ENCODE measurements at regions not wholly inside any gene's neighbourhood (a gene's known extent, or its start where the extent isn't known, plus 50 kb on each side); places are given as distances from the start of the nearest gene placed in this dataset.

DNA sequence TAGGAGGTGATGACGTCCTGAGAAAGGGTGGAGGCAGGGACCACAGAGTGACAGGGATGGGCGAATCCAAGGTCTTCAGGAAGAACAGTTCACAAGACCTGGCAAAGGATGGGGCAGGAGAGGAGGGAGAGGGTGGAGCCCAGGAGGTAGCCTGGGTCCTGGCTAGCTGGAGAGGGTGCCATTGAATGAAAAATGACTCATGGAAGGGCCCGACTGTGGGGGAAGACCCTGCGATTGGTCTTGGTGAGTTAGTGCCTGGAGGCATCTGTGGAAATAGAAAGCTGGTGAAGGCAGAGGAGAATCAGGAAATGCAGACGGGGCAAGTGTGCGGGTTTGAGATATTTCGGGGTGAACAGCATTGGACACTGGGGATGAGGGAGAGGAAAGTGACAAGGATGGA is 60.3 kb upstream of the SLC45A1 start:
- TF ChIP-seq EP300 (IDR thresholded peaks at IDR 0.05; ENCODE audit: borderline replicate concordance) (no peak), FOXM1 (IDR thresholded peaks at IDR 0.05; ENCODE audit: borderline replicate concordance, low read depth) (no peak), TEAD4 (IDR thresholded peaks at IDR 0.05) (no peak), CREB1 (IDR thresholded peaks at IDR 0.05; ENCODE audit: low read depth) (no peak), TAF1 (IDR thresholded peaks at IDR 0.05; ENCODE audit: low read depth) (no peak)

DNA sequence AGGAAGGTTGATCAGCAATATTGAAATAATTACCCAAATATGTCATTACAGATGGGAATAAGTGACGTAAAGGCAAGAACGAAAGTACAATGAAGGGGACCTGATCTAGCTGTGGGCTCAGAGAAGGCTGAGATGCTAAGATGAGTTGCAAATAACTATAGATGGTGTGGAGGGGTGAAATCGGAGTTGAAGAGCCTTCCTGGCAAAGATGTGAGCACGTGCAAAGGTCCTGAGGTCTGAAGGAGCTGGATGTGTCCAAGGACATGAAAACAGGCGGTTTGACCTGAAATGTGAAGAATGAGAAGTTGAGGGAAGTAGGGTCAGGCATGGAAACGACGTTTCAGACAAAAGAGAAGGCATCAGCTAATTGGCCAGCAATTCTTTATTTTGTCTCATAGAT is 61.6 kb upstream of the SLC45A1 start:
- TF ChIP-seq, protein P1, sequence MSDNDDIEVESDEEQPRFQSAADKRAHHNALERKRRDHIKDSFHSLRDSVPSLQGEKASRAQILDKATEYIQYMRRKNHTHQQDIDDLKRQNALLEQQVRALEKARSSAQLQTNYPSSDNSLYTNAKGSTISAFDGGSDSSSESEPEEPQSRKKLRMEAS (IDR thresholded peaks at IDR 0.05), result no peak
- TF ChIP-seq TEAD4 (IDR thresholded peaks at IDR 0.05) (no peak), TCF12 (IDR thresholded peaks at IDR 0.05; ENCODE audit: low read depth) (no peak), RAD21 (IDR thresholded peaks at IDR 0.05; ENCODE audit: low read depth) (no peak), FOXM1 (IDR thresholded peaks at IDR 0.05; ENCODE audit: borderline replicate concordance, low read depth) (no peak), CREB1 (IDR thresholded peaks at IDR 0.05; ENCODE audit: low read depth) (no peak), ZBTB7A (IDR thresholded peaks at IDR 0.05; ENCODE audit: low read depth) (no peak), NFIC (IDR thresholded peaks at IDR 0.05) (no peak), CEBPB (IDR thresholded peaks at IDR 0.05) (no peak), EGR1 (IDR thresholded peaks at IDR 0.05) (no peak), YY1 (IDR thresholded peaks at IDR 0.05; ENCODE audit: low read depth) (no peak), EP300 (IDR thresholded peaks at IDR 0.05; ENCODE audit: borderline replicate concordance) (no peak), TAF1 (IDR thresholded peaks at IDR 0.05; ENCODE audit: low read depth) (no peak)
- TF ChIP-seq, protein P2, sequence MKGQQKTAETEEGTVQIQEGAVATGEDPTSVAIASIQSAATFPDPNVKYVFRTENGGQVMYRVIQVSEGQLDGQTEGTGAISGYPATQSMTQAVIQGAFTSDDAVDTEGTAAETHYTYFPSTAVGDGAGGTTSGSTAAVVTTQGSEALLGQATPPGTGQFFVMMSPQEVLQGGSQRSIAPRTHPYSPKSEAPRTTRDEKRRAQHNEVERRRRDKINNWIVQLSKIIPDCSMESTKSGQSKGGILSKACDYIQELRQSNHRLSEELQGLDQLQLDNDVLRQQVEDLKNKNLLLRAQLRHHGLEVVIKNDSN (IDR thresholded peaks at IDR 0.05), result no peak
- TF ChIP-seq, protein P3, sequence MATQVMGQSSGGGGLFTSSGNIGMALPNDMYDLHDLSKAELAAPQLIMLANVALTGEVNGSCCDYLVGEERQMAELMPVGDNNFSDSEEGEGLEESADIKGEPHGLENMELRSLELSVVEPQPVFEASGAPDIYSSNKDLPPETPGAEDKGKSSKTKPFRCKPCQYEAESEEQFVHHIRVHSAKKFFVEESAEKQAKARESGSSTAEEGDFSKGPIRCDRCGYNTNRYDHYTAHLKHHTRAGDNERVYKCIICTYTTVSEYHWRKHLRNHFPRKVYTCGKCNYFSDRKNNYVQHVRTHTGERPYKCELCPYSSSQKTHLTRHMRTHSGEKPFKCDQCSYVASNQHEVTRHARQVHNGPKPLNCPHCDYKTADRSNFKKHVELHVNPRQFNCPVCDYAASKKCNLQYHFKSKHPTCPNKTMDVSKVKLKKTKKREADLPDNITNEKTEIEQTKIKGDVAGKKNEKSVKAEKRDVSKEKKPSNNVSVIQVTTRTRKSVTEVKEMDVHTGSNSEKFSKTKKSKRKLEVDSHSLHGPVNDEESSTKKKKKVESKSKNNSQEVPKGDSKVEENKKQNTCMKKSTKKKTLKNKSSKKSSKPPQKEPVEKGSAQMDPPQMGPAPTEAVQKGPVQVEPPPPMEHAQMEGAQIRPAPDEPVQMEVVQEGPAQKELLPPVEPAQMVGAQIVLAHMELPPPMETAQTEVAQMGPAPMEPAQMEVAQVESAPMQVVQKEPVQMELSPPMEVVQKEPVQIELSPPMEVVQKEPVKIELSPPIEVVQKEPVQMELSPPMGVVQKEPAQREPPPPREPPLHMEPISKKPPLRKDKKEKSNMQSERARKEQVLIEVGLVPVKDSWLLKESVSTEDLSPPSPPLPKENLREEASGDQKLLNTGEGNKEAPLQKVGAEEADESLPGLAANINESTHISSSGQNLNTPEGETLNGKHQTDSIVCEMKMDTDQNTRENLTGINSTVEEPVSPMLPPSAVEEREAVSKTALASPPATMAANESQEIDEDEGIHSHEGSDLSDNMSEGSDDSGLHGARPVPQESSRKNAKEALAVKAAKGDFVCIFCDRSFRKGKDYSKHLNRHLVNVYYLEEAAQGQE (IDR thresholded peaks at IDR 0.05; ENCODE audit: low read depth), result no peak

DNA sequence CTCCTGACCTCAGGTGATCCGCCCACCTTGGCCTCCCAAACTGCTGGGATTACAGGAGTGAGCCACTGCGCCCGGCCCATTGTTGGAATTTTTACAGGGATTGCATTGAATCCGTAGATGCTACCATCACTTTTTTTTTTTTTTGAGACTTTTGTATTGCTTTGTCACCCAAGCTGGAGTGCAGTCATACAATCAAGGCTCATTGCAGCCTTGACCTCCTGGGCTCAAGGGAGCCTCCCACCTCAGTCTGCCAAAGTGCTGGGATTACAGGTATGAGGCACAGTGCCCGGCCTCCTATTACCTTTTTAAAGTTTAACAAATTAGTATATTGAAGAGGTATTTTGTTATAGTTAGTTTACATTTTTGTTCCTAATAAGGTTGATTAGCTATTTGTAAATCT is 62.2 kb upstream of the SLC45A1 start:
- TF ChIP-seq TCF12 (IDR thresholded peaks at IDR 0.05; ENCODE audit: low read depth), result no peak
- TF ChIP-seq YY1 (IDR thresholded peaks at IDR 0.05; ENCODE audit: low read depth), result no peak
- TF ChIP-seq FOXM1 (IDR thresholded peaks at IDR 0.05; ENCODE audit: borderline replicate concordance, low read depth), result no peak
- TF ChIP-seq TAF1 (IDR thresholded peaks at IDR 0.05; ENCODE audit: low read depth), result no peak
- TF ChIP-seq, protein P1 (IDR thresholded peaks at IDR 0.05), result no peak
- no peak for TF ChIP-seq EGR1 (IDR thresholded peaks at IDR 0.05)
- TF ChIP-seq RAD21 (IDR thresholded peaks at IDR 0.05; ENCODE audit: low read depth), result no peak
- no peak for TF ChIP-seq EP300 (IDR thresholded peaks at IDR 0.05; ENCODE audit: borderline replicate concordance)
- TF ChIP-seq, protein P3 (IDR thresholded peaks at IDR 0.05; ENCODE audit: low read depth), result no peak
- TF ChIP-seq CREB1 (IDR thresholded peaks at IDR 0.05; ENCODE audit: low read depth), result no peak

DNA sequence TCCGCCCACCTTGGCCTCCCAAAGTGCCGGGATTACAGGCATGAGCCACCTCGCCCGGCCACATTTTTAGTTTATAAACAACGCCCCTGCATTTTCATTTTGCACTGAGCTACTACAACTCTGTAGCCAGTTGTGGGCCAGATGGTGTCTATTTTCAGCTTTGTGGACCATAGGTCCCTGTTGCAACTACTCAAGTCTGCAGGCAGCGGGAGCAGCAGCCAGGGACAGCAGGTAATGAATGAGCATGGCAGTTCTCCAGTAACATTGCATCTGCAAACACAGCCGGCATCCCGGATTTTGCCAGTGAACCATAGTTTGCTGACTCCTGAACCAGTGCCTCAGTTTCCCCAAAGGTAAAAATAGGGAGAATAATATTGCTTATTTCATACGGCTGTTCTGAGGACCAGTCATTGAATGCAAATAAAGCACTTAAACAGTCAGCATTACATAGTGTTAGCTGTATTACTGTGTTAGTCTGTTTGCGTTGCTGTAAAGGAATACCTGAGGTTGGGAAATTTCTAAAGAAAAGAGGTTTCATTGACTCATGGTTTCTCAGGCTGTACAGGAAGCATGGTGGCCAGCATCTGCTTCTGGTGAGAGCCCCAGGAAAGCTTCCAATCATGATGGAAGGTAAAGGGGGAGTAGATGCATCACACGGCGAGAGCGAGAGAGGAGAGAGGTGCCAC is 65.5 kb upstream of the SLC45A1 start:
- no peak for TF ChIP-seq TAF1 (IDR thresholded peaks at IDR 0.05; ENCODE audit: low read depth)
- TF ChIP-seq ZBTB7A (IDR thresholded peaks at IDR 0.05; ENCODE audit: low read depth), result no peak
- TF ChIP-seq EGR1 (IDR thresholded peaks at IDR 0.05), result no peak
- no peak for TF ChIP-seq FOXM1 (IDR thresholded peaks at IDR 0.05; ENCODE audit: borderline replicate concordance, low read depth)

DNA sequence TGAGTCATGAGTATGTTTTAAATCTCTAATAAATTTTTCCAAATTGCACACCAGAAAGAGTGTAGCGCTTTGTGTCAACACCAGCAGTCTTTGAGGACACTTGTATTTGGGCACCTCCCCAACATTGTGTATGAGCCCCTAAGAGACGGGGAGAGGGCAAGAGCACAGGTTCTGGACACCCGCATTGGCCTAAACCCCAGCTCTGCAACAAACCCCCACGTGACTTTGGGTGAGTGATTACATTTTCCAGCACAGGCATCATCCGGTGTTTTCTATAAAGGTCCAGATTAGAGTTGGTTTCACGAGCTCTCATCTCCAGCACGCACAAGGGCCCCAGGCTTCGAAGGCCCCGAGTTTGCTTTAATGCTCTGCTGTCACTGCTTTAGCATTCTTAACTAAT is 66.3 kb upstream of the SLC45A1 start:
- TF ChIP-seq YY1 (IDR thresholded peaks at IDR 0.05; ENCODE audit: low read depth), result no peak
- no peak for TF ChIP-seq CEBPB (IDR thresholded peaks at IDR 0.05)
- TF ChIP-seq EP300 (IDR thresholded peaks at IDR 0.05; ENCODE audit: borderline replicate concordance), result no peak
- TF ChIP-seq ZBTB7A (IDR thresholded peaks at IDR 0.05; ENCODE audit: low read depth), result no peak
- no peak for TF ChIP-seq EGR1 (IDR thresholded peaks at IDR 0.05)
- no peak for TF ChIP-seq TAF1 (IDR thresholded peaks at IDR 0.05; ENCODE audit: low read depth)

DNA sequence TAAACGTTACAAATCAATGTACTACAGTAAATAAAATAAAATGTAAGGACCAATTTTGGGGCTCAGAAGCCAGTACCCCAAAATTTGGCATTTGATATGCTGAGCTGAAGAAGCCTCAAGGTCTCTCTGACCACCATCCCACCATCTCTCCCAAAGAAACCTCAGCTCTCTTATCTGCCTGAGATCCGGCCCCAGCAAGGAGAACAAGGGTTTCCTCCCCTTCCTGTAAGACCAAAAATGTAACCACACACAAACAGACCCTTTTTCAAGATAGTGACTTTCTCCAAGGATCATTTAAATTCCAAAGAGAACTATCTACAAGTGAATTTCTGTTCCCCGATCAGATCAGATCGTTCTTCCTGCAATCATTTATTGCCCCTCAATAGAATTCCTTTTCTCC is 68.1 kb upstream of the SLC45A1 start:
- TF ChIP-seq TAF1 (IDR thresholded peaks at IDR 0.05; ENCODE audit: low read depth) (no peak), RAD21 (IDR thresholded peaks at IDR 0.05; ENCODE audit: low read depth) (no peak), ZBTB7A (IDR thresholded peaks at IDR 0.05; ENCODE audit: low read depth) (no peak), YY1 (IDR thresholded peaks at IDR 0.05; ENCODE audit: low read depth) (no peak), NFIC (IDR thresholded peaks at IDR 0.05) (no peak), CREB1 (IDR thresholded peaks at IDR 0.05; ENCODE audit: low read depth) (no peak), CEBPB (IDR thresholded peaks at IDR 0.05) (no peak), TEAD4 (IDR thresholded peaks at IDR 0.05) (no peak), TCF12 (IDR thresholded peaks at IDR 0.05; ENCODE audit: low read depth) (no peak), EP300 (IDR thresholded peaks at IDR 0.05; ENCODE audit: borderline replicate concordance) (no peak), EGR1 (IDR thresholded peaks at IDR 0.05) (no peak), FOXM1 (IDR thresholded peaks at IDR 0.05; ENCODE audit: borderline replicate concordance, low read depth) (no peak)
- TF ChIP-seq, protein P3 (IDR thresholded peaks at IDR 0.05; ENCODE audit: low read depth), result no peak
- TF ChIP-seq, protein P2 (IDR thresholded peaks at IDR 0.05), result no peak
- TF ChIP-seq, protein P1 (IDR thresholded peaks at IDR 0.05), result no peak

Measured in Ishikawa (cell line).